Adrenal gland (tissue), 9 donors: ENCODE measurements at regions not wholly inside any gene's neighbourhood (a gene's known extent, or its start where the extent isn't known, plus 50 kb on each side); places are given as distances from the start of the nearest gene placed in this dataset.
A peak's percentile ranks its signal among the peaks of the same experiment; 100 is the strongest.

Source experiments
- DNase-seq, 7 donors: peaks; one replicate each; pipeline ENCODE4 v3.0.0-alpha.2; 2019 to 2020
- H3K27ac ChIP-seq, 5 donors: fragments of 200-600 bp; sonication (generic) in 4 of 5; 1 replicate in 3 of 5; 2 replicates in 2 of 5; pipeline versions ENCODE4 v1.5.1 to v1.8.0; 2016 to 2020; ENCODE audit warnings: mild to moderate bottlenecking in 1 of 5
- H3K27me3 ChIP-seq: fragments of 200-600 bp; 2 replicates; pipeline ENCODE4 v1.8.0; 2021
- H3K36me3 ChIP-seq, 2 donors: fragments of 200-600 bp; replicated peaks in 1 of 2; 1 replicate in 1 of 2; 2 replicates in 1 of 2; pipeline versions ENCODE4 v1.5.1 to v1.8.0; 2018 to 2022
- H3K4me1 ChIP-seq, 2 donors: fragments of 200-600 bp; replicated peaks in 1 of 2; 1 replicate in 1 of 2; 2 replicates in 1 of 2; pipeline versions ENCODE4 v1.5.1 to v1.8.0; 2018 to 2021
- H3K4me3 ChIP-seq, 4 donors: fragments of 200-600 bp; sonication (generic) in 3 of 4; one replicate each; pipeline ENCODE4 v1.5.1; 2016 to 2018
- H3K9me3 ChIP-seq, 3 donors: fragments of 200-600 bp; sonication (generic) in 1 of 3; replicated peaks in 1 of 3; 1 replicate in 2 of 3; 2 replicates in 1 of 3; pipeline versions ENCODE4 v1.5.1 to v1.8.0; 2016 to 2021
- CTCF ChIP-seq, 6 experiments: fragments of 450-650 bp in 4 of 6; fragments of 200-600 bp in 2 of 6; sonication (generic) in 1 of 6; IDR thresholded peaks; 1 replicate in 5 of 6; 2 replicates in 1 of 6; pipeline versions ENCODE4 v1.5.1 to v1.8.0; 2016 to 2021; ENCODE audit warnings: antibody characterized with exemption in 6 of 6, mild to moderate bottlenecking in 2 of 6, moderate library complexity in 1 of 6
- POLR2A ChIP-seq, 2 donors: fragments of 450-650 bp; IDR thresholded peaks; one replicate each; pipeline ENCODE4 v1.6.1; 2017; ENCODE audit warnings: antibody characterized with exemption in 2 of 2, mild to moderate bottlenecking in 2 of 2, moderate library complexity in 1 of 2
- WGBS, 4 donors: extraction: QIAGEN DNeasy Blood & Tissue Kit in 2 of 4; methylation state at CpG; one replicate each; pipeline versions ENCODE4 v1.1.5 to v1.1.7; 2013 to 2017; 5-methylcytosine and 5-hydroxymethylcytosine counted together
- intact Hi-C, 2 donors: fragments of 100-400 bp; cut with DNase I; formaldehyde crosslinking; loops; one replicate each; pipeline versions ENCODE4 v1.14.1 to v1.15.0; 2022 to 2023
- donor health status: healthy with polysubstance abuse.
- donor health status: Bipolar disorder and iron deficiency.
- donor health status: DM: yes; HTN: yes; CAD: no.
- donor health status: DM: no; HTN: no; CAD: no.
- donor health status: DM: no; HTN: no; CAD: no.

GRCh38 chr5:61600945-61601511, 269.0 kb downstream of the ZSWIM6 start:
- Histone ChIP-seq H3K9me3 (no peaks in the 10 kb centered on the region), H3K27me3 (no peaks in the 10 kb centered on the region), H3K27ac (no peak overlapping the region), H3K4me3 (no peak overlapping the region), H3K4me1 (peaks cover 0 to 13% of the 10 kb centered on the region in 2 donors), H3K36me3 (no peaks in the 10 kb centered on the region)
- WGBS, 4 donors, result 83 to 92% (median 88%) methylated on average over 5 of the region's 5 CpGs
- no peak for DNase-seq
- intact Hi-C loops, result no loop called here
- TF ChIP-seq POLR2A (IDR thresholded peaks at IDR 0.05), result no peak
- TF ChIP-seq CTCF (IDR thresholded peaks at IDR 0.05), result no peak

- 57 to 71% (median 62%) methylated on average over 6 of the region's 6 CpGs for WGBS, 4 donors
- Histone ChIP-seq H3K4me1 (peaks cover 0 to 13% of the 10 kb centered on the region in 2 donors), H3K27ac (no peak overlapping the region), H3K36me3 (no peaks in the 10 kb centered on the region), H3K4me3 (no peak overlapping the region), H3K27me3 (no peaks in the 10 kb centered on the region), H3K9me3 (no peaks in the 10 kb centered on the region)
- peak in 5 of 7 donors; percentile 34 to 76 (median 44) for DNase-seq
- intact Hi-C loops, result no loop called here
- no peak for TF ChIP-seq POLR2A (IDR thresholded peaks at IDR 0.05)
- no peak for TF ChIP-seq CTCF (IDR thresholded peaks at IDR 0.05)
Observed at GRCh38 chr5:61603211-61603908, 271.3 kb downstream of the ZSWIM6 start.

- intact Hi-C loops, result no loop called here
- TF ChIP-seq CTCF (IDR thresholded peaks at IDR 0.05) (no peak), POLR2A (IDR thresholded peaks at IDR 0.05) (no peak)
- Histone ChIP-seq H3K4me1 (peaks cover 0 to 11% of the 10 kb centered on the region in 2 donors), H3K27ac (no peak overlapping the region), H3K4me3 (no peak overlapping the region), H3K9me3 (no peaks in the 10 kb centered on the region), H3K27me3 (no peaks in the 10 kb centered on the region), H3K36me3 (no peaks in the 10 kb centered on the region)
- 70 to 82% (median 80%) methylated on average over 4 to 8 of the region's 8 CpGs for WGBS, 4 donors
- DNase-seq, result no peak
Observed at GRCh38 chr5:61604076-61605025, 272.3 kb downstream of the ZSWIM6 start.
